Peyer's patch (tissue), 4 donors: ENCODE measurements at regions not wholly inside any gene's neighbourhood (a gene's known extent, or its start where the extent isn't known, plus 50 kb on each side); places are given as distances from the start of the nearest gene placed in this dataset.

Experiments
- DNase-seq, 3 donors: peaks; one replicate each; pipeline ENCODE4 v3.0.0-alpha.2; 2017 to 2019
- H3K27ac ChIP-seq, 4 donors: fragments of 200-600 bp; sonication (generic); one replicate each; pipeline ENCODE4 v1.5.1; 2016 to 2019
- H3K27me3 ChIP-seq, 2 donors: fragments of 200-600 bp; sonication (generic); one replicate each; pipeline ENCODE4 v1.5.1; 2019
- H3K36me3 ChIP-seq, 3 donors: fragments of 200-600 bp; sonication (generic); one replicate each; pipeline ENCODE4 v1.5.1; 2016 to 2019
- H3K4me1 ChIP-seq, 4 donors: fragments of 200-600 bp; sonication (generic); one replicate each; pipeline ENCODE4 v1.5.1; 2016 to 2019
- H3K4me3 ChIP-seq, 4 donors: fragments of 200-600 bp; sonication (generic); 1 replicate in 3 of 4; 2 replicates in 1 of 4; pipeline ENCODE4 v1.5.1; 2016 to 2019; ENCODE audit warnings: mild to moderate bottlenecking in 1 of 4
- H3K9me3 ChIP-seq, 4 donors: fragments of 200-600 bp; sonication (generic); one replicate each; pipeline ENCODE4 v1.5.1; 2016 to 2019; ENCODE audit warnings: mild to moderate bottlenecking in 1 of 4
- CTCF ChIP-seq, 6 experiments: fragments of 450-650 bp in 4 of 6; fragments of 200-600 bp in 2 of 6; sonication (generic) in 1 of 6; IDR thresholded peaks; one replicate each; pipeline ENCODE4 v1.5.1; 2017 to 2019; ENCODE audit warnings: antibody characterized with exemption in 6 of 6, mild to moderate bottlenecking in 3 of 6, moderate library complexity in 1 of 6
- POLR2A ChIP-seq, 2 donors: fragments of 450-650 bp; IDR thresholded peaks; one replicate each; pipeline ENCODE4 v1.5.1; 2017; ENCODE audit warnings: antibody characterized with exemption in 2 of 2, mild to moderate bottlenecking in 2 of 2, moderate library complexity in 2 of 2

DNA sequence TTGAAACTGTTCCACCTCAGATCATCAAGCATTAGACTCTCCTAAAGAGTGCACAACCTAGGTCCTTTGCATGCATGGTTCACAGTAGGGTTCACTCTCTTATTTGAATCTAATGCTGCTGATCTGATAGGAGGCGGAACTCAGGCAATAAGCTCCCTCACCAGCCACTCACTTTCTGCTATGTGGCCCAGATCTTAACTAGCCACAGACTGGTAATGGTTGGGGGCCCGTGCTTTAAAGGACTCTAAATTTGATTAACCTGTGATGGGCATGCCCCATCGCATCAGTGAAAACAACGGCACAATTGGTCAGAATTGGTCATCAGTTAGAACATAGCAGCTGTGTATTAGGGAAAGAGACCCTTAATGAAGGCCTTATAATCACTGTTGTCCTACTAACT lies 753.7 kb upstream of the SORCS1 start:
- DNase-seq, result no peak
- TF ChIP-seq CTCF (IDR thresholded peaks at IDR 0.05) (no peak), POLR2A (IDR thresholded peaks at IDR 0.05) (no peak)
- Histone ChIP-seq H3K36me3 (no peaks in the 10 kb centered on the region), H3K27ac (no peak overlapping the region), H3K4me1 (no peaks in the 10 kb centered on the region), H3K9me3 (no peaks in the 10 kb centered on the region), H3K4me3 (no peak overlapping the region), H3K27me3 (peaks cover 0 to 6% of the 10 kb centered on the region in 2 donors)

DNA sequence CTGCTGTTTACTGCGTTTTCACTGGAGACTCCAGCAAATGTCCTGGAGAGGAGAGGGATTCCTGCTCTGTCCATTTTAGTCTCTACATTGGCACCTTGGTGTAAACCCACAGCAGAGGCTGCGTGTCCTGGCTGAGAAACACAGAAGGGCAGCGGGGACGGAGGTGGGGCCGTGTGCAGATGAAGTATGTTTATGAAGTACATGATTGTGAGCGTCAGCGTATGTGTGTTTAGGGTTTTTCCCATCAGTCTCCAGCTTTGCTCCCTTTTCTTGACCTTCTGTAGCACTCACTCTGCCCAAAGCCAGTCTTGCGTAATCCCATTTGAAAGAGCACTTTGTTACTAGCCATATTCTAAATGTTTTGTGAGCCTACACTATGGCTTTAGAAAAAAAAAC lies 750.7 kb upstream of the SORCS1 start:
- H3K9me3 ChIP-seq, result no peaks in the 10 kb centered on the region
- H3K27me3 ChIP-seq, result peaks cover 0 to 6% of the 10 kb centered on the region in 2 donors
- no peak for DNase-seq
- no peak overlapping the region for H3K27ac ChIP-seq
- H3K4me1 ChIP-seq, result no peaks in the 10 kb centered on the region
- H3K36me3 ChIP-seq, result no peaks in the 10 kb centered on the region
- TF ChIP-seq CTCF (IDR thresholded peaks at IDR 0.05) (no peak), POLR2A (IDR thresholded peaks at IDR 0.05) (no peak)
- peak overlapping the region in 2 of 4 donors; percentile 10 to 33 for H3K4me3 ChIP-seq

DNA sequence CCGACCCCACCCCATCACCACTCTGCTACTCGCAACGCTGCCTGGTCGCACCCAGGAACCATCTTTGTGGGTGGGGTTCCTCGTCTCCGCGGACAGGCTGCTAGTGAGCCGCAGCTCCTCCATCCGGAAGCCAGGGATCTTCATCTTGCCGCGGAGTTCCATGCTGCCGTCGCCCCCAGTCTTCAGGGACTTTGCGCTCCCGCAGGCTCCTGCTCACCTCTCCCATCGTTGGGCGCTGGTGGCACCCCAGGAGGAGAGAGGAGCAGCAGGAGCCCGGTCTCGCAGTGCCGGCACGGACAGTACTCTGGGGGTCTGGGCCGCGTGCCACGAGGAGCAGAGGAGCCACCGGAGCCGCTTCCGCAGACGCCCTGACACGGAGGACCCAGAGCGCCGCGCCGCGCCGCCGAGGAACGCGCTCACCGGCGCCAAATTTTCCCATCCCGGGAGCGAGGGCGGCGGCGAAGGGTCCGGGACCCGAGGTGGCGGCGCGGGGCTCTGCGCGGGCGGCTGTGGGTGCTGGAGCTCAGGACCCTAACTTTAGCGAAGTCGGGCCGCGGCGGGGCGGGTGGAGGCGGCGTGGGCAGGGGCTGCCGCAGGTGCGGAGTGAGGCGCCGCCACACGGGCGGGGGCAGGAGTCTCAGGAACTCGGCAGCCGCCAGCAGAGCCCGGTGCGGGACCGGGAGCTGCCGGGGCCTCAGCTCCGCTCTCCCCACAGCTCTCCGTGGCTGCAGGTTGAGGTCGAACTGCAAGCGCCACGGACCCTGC lies 750.1 kb upstream of the SORCS1 start:
- Histone ChIP-seq H3K27ac (no peak overlapping the region), H3K4me3 (peak overlapping the region in 2 of 4 donors; percentile 10 to 33), H3K4me1 (no peaks in the 10 kb centered on the region), H3K36me3 (no peaks in the 10 kb centered on the region), H3K27me3 (peaks cover 0 to 6% of the 10 kb centered on the region in 2 donors), H3K9me3 (no peaks in the 10 kb centered on the region)
- peak in 1 of 3 donors; percentile 36 for DNase-seq
- no peak for TF ChIP-seq POLR2A (IDR thresholded peaks at IDR 0.05)
- TF ChIP-seq CTCF (IDR thresholded peaks at IDR 0.05), result no peak

DNA sequence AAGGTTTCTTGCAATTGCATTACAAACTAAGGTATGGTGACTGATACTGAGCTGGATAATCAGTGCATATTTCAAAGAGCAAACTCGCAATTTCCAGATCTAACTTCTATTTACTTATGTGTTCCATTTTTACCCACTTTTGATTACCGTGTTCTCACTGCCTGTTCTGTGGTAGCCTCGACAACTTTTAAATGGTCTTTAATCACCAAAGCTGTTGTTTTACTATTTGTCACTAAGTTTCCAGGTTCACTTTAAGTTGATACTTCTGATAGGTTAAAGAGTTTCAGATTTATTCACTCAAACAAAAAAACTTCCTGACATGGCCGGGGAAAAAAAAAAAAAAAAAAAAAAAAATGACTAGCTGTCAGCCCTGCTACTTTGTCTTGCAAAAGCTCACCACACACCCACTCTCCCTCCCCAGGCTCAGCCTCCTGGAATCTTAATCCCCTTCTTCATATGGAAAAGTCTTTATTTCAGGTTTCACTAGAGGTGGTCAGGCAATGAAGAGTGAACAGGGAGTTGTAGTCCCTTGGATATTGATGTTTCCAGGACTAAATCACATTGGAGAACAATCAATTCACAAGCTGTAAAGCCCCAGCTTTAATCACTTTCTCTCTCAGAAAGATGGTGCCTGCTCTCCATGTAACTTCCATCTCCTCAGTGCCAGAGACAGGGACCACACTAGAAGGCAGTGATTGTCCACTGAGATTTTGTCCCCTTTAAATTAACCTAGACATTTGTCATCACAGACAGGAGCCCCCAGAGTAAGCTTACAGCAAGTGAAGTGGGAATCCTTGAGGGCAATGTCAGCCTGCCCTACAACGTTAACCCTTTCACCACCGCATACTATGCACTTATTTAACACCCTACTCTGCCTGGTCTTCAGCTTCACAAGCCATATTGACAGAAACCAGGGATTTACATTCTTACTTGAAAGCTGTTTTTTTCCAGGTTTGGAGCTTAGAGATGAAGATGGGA lies 749.1 kb upstream of the SORCS1 start:
- no peak overlapping the region for H3K27ac ChIP-seq
- DNase-seq, result no peak
- H3K27me3 ChIP-seq, result peaks cover 0 to 6% of the 10 kb centered on the region in 2 donors
- no peaks in the 10 kb centered on the region for H3K4me1 ChIP-seq
- no peaks in the 10 kb centered on the region for H3K36me3 ChIP-seq
- H3K4me3 ChIP-seq, result no peak overlapping the region
- TF ChIP-seq CTCF (IDR thresholded peaks at IDR 0.05) (no peak), POLR2A (IDR thresholded peaks at IDR 0.05) (no peak)
- H3K9me3 ChIP-seq, result no peaks in the 10 kb centered on the region

DNA sequence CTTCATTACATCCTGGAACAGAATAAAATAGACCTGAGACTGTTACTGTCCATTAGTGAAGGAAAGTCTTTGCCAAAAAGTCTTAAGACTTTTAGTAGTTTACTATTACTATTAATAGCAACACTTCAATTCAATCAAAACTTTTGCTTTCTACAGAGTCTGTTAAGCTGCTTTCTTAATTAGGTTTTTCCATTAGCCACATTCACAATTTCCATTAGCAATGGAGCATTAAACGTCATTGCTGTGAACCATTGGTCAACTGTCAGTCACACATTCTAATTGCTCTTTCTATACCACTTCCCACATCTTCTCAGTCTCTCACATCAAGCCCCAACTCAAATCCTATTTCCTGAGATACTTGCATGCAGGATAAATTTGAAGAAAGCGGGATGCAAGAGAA lies 736.6 kb upstream of the SORCS1 start:
- Histone ChIP-seq H3K36me3 (no peaks in the 10 kb centered on the region), H3K27me3 (no peaks in the 10 kb centered on the region), H3K9me3 (no peaks in the 10 kb centered on the region), H3K4me3 (no peak overlapping the region), H3K4me1 (no peaks in the 10 kb centered on the region), H3K27ac (no peak overlapping the region)
- TF ChIP-seq CTCF (IDR thresholded peaks at IDR 0.05) (no peak), POLR2A (IDR thresholded peaks at IDR 0.05) (no peak)
- DNase-seq, result no peak
